Frontal cortex (tissue), 3 donors: ENCODE measurements at regions not wholly inside any gene's neighbourhood (a gene's known extent, or its start where the extent isn't known, plus 50 kb on each side); places are given as distances from the start of the nearest gene placed in this dataset.

Source experiments
- DNase-seq, 2 donors: peaks; one replicate each; pipeline ENCODE4 v3.0.0; 2012; ENCODE audit warnings: low spot score in 2 of 2
- FAIRE-seq: peaks from 2 replicates; lab custom pipeline; 2012; peaks lifted over from hg19 to GRCh38; lab: Jason Lieb, UNC
- donor health status: control.
- donor health status: control.
- donor health status: control.

DNA sequence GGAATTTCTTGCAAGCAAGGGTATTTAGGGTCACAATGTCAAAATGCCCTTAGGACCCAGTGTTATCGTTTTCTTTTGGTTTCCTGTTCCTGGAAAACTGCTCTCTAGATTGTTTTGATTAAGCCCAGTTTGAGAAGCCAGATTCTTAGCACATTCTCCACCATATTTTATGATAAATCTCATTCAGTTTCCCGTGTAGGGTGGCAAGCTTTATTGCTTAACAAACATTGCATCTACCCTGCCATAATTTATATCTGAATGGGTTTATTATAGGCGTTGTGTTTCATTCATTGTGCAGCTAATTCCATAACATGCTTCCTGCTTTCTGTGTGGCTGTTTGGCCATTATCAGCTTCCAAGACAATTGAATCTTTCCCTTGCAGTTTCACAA, 389.1 kb upstream of the DYNLRB2 start:
- no peak for DNase-seq

DNA sequence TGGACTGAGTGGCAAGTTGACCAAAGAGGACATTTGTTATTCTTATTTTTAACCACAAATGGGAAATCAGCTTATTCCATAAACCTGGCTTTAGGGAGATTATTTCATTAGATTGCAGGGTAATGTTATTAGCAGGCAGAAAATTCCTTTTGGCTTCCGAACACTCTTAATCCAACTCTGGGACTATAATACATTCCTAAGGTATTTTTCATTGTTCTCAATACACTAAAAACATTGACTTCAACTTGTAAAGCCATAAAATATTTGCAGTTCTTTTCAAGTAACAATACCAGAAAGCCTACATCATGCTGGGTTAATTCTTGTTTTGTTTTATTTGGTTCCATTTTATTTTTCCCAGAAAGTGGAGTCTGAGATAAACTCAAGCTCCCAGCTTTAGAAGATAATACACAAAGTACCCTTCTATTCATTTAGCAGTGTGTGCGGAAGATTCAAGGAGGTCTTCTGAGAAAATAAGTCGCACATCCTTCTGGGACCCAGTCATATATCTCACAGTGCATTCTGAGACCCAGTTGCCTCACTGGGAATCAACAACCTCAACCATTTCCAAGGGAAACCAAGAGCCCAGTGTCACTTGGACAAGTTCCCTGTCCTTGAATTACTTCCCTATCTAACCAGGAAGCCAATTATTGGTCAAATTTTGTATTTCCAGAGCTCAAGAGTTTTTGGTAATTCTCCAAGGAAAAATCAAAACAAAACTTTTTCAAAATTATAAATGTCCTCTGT, 389.6 kb upstream of the DYNLRB2 start:
- no peak for DNase-seq
- no peak for FAIRE-seq

More for the DNA sequence above, 389.1 kb upstream of the DYNLRB2 start:
- FAIRE-seq, result no peak

DNA sequence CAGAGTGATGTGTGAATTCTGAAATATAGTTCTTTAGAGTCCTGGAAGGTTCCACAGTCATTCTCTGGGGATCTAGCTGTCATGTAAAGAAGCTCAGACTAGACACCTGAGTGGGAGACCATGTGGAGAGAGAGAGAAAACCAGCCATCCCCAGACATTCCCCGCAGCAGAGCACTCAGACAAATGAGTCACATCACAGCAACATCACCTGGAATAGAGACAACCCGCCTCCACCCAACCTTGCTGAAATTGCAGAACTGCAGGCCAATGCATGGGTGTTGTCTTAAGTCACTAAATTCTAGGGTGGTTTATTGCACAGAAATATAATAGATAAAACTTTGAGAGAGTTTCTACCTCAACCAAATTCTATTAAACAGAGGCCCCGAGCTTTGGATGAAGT, 392.0 kb upstream of the DYNLRB2 start:
- DNase-seq (no peak), FAIRE-seq (no peak)

DNA sequence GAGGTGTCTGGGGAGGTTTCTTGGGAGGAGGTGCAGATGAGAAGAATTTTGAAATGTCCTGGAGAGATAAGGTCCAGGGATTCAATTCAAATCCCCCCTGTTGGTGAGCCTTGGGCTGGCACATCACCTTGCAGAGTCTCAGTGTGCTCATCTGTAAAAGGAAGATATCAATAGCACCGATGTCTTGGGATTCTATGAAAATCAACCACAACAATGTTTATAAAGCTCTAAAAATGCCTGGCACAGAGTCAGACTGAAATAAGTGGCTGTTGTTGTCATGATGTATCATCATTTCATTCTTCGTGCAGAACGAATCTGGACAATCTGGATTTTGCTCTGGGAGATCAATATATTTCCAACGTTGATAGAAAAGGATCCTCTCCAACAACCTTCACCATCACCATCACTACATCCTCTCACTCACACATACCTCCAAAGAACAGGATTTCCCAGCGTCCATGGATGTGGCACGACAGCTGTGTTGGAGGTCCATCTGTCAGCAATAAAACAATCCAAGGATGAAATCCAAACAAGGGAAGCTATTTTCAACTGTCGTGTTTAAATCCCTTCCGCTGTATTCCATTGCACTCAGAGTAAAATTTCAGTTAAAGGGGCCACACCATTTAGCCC, 393.7 kb upstream of the DYNLRB2 start:
- DNase-seq (no peak), FAIRE-seq (no peak)

DNA sequence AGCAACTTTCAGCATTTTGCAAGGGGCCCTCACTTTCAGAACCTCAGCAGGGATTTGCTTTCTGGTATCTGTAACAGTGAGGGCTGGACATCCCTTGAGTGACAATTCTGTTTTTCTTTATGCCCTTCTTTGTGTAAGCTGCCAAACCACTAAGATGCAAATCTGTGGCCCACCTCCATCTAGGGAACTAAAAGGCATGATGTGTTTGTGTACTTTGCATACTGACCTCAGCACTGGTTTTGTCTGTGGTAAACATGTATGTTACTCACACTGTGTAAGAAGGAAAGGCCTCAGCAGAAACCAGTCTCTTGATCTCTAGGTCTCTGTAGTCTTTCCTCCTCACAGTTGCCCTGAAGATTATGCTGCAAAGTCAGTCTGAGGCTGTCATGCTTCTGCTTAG, 396.6 kb upstream of the DYNLRB2 start:
- DNase-seq (no peak), FAIRE-seq (no peak)

DNA sequence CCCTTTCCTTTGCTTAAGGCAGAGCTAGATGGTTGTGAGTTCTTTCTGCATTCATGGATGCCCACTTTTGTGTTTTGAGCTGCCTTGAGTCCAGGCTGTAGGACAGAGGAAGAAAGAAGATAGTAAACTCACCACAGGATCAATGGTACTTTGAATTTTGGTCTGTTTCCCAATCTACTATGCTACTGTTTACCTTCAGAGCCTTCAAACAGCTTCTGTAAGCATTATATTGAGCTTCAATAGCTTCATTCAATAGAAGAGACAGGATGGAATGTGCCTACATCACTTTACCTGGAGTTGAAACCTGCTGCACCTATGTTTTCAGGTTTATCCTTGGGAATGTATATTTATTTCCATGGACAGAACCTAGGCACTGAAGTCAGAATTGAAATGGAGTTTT, 397.9 kb upstream of the DYNLRB2 start:
- DNase-seq, result no peak
- FAIRE-seq, result no peak

DNA sequence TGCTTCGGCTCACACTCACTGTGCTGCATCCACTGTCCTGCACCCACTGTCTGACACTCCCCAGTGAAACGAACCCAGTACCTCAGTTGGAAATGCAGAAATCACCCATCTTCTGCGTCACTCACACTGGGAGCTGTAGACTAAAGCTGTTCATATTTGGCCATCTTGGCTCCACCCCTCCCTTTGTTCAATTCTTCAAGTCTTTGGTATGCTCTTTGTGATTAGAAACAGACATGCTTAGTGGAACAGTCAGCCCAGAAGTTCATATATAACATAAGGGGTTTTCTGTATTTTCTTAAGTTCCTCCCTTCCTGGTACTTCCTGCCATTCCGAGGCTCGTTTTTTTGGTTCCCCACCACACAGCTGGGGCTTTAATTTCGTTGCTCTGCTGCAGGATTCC, 398.5 kb upstream of the DYNLRB2 start:
- FAIRE-seq, result no peak
- DNase-seq, result no peak

DNA sequence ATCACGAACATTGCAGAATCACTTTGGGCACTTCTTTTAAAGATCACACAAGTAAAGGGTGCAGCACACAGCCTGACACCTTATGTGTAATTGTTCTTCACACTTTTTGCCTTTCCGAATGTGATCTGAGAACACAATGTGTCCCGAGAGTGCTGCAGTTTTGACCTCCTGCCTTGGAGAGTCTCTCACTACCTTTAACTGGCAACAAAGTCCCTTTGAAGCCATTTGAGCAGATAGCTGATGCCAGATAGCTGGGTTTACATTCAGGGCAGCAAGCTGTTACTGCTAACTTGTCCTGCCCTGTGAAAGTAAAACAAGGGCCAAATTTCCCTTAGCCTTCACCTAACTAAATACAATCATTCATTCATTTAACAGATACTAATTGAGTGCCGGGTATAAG, 411.0 kb upstream of the DYNLRB2 start:
- no peak for FAIRE-seq

DNA sequence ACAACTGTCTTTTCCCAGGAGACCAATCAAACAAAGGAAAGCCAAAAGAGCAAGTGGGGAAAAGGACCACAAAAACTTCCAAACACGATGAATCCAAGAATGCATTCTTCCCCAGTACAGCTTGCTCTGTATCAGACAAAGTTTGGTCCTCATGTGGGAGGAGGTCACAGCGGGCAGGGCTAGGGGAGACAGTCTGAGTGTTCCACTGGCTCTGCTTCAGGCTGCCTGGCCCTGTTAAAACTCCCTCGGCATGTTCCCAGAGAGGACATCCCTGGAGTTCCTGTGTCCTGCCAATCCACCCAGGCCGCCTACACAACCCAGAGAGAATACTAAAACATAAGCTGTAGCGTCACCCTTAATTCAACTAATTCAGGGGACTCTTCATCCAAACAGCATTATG, 415.1 kb upstream of the DYNLRB2 start:
- FAIRE-seq, result no peak
- no peak for DNase-seq

More for the DNA sequence above, 411.0 kb upstream of the DYNLRB2 start:
- DNase-seq, result no peak

DNA sequence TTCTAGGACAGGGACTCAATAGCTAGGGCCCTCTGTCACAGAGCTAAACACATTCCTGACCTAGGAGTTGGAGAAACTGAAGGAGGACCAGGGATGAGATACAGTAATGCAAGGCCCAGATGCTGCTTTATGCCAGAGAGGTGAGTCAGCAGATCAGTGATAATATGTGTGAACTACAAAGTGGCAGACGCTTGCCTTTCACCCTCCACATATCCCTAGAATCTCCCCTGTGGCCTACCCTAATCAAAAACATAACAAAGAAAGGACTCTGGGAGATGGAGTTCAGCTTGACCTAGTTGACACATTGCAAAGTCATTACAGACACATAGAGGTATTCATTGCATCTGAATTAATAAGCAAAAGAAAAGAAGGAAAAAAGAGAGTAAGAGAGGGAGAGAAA, 417.6 kb upstream of the DYNLRB2 start:
- no peak for FAIRE-seq
- DNase-seq, result no peak

DNA sequence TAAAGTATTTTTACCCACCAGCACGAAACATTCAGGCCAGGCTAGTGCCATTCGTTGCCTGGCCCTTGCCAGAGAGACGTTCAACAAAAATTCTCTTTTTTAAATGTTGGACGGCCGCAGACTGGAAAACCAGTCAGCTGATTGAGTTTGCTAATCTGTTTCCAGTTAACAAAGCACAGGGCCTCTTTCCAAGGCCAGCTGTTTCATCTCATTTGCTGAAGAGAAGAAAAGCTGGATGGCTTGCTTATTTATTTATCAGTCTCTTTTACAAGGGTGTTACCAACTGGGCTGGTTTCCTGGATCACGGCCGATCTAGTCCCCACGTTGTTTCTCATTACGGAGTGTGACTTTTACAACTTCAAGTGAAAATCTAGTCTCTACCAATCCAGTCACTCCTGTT, 418.7 kb upstream of the DYNLRB2 start:
- FAIRE-seq (no peak), DNase-seq (no peak)

DNA sequence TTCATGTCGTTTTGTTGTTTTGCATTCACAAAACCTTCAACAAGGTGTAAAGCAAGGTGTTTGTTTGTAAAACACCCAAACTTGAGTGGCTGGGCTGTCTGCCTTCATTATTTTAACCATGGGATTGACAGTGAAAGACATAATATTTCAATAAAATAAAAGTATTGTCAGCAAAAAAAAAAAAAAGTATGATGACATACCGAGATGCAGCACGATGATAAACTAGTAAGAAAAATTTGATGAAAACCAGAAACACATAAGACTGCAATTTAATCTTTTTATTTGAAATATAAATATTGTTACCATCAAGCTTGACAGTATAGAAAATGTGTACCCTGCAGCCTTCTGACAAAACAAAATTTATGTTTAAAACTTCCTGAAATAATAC, 419.3 kb upstream of the DYNLRB2 start:
- no peak for DNase-seq
- FAIRE-seq, result no peak

DNA sequence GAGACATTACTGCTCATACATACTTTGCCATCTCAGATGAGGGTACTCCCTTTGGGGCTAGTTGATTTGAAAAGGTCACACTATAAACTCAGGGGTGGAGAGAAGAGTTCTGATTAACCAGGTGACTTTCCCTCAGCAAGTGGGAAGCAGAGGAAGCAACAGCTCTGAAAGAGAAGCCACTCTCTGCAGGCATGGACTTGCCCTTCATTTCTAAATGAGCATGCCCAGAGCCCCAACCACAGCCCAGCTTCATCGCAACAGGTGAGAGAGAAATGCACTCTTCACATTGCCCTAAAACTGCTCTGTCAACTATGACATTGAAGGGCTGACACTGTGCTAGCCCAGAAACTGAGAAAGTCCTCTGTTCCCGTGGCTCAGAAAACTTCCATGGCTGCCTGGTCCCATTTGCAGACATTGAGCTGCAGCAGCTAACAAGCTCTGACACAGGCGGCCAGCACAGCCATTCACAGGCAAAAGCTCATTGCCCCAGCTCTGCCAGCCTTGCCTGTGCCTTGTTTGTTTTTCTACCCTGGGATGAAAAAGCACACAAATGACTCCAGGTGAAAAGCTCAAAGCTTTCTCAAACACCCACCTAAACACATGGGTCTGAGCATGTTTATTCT, 419.8 kb upstream of the DYNLRB2 start:
- DNase-seq (no peak), FAIRE-seq (no peak)

DNA sequence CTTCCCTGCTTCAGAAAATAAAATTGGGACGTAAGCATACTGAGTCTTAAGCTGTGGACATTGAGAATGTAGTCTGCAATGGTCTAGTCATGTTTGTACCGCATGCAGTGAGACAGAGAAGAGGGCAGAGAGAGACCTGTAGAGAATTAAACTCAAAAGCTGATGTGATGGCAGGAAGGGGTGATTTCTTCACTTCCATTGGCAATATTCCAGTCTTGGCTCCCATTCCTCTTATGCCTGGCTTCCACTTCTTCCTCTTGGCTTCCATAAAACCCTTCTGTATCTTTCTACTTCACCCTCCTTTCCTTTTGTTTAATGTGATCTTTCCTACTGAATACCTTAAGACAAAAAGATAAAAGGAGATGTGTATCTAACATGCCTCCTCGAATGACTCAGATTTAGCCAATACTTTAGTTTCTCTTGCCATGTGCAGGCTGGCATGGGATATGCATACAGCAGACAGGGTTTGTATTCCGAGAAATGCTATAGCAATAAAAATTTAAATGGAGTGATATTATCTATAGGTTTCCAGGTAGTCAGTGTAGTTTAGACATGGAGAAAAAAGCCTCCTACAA, 423.1 kb upstream of the DYNLRB2 start:
- DNase-seq (no peak), FAIRE-seq (no peak)

DNA sequence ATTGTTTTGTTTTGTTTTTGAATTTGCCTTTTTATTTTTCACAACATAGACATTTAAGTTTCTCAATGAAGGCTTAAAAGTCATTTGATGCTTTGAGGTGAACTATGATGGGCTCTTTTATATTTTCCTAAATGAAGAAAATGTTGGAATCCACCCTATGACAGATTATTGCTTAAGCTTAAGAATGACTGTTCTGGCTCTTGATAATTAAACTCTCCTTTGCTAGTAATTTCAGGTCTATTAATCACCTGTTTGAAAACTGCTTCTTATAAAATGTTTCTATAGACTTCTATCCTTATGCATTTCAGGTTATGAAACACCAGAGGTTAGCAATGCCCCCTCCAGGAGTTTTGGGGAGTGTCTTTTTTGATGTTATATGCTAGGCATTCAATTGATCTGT, 424.1 kb upstream of the DYNLRB2 start:
- no peak for FAIRE-seq
- DNase-seq, result no peak

DNA sequence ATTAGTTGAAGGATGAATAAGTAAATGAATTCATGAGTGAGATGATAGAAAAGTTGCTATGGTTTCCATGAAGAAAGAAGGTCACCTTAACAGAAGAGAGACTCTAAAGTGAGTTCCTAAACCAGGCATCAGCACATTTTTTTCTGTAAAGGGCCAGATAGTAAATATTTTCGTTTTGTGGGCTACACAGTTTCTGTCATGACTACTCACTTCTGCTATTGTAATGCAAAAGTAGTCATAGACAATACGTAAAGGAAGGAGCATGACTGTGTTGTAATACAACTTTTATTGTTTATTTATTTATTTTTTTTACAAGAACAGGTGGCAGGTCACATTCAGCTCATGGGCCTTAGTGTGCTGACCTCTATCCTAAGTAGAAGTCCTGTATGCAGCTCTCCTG, 426.1 kb upstream of the DYNLRB2 start:
- FAIRE-seq, result no peak

DNA sequence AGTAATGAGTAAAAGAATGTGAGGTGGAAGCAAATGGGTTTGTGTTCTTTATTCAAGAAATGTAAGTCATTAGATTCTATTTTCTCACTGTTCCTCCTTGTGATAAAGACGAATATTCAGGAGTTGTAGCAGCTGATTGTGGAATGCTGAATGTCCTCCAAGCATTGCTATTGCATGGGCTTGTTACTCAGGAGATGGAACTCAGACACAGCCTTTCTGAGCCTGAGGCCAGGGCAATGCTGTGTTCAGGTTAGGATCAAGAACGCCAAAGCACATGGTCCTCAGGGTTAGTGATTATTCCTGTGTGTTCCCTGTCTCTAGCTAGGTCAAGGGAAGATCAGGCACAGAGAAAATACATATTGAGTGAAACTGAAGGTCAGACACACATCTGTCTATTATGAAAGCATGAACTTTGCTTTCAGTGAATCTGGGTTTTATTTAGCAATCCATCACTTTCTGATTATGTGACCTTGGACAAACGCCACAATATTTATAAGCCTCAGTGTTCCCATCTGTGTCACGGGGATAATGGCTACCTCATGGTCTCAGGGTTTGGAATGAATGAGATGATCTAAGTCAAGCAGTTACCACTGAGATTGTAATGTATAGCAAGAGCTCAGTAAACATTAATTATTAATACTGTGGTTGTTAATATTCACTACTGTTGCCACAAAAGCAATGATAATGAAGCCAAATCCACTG, 426.8 kb upstream of the DYNLRB2 start:
- FAIRE-seq, result no peak
- DNase-seq, result no peak

More for the DNA sequence above, 426.1 kb upstream of the DYNLRB2 start:
- no peak for DNase-seq

DNA sequence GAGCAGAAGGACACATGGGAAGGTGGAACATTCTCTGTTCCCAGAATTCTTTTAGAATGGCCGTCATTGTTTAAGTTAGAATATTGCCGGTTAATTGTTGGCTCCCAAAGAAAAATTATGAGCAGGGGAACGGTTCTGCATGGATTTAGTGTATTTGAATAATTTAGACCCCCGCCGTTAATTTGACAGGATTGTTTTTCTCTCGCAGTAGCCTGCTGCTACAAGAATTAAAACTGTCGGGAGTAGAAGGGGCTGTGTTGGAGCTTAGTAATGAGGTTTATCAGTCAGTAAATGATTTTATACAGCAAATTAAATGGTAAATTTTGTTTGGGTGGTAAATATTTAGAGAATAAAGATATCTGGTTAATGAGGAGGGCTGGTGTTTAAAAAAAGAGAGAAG, 431.2 kb upstream of the DYNLRB2 start:
- no peak for DNase-seq
- no peak for FAIRE-seq

DNA sequence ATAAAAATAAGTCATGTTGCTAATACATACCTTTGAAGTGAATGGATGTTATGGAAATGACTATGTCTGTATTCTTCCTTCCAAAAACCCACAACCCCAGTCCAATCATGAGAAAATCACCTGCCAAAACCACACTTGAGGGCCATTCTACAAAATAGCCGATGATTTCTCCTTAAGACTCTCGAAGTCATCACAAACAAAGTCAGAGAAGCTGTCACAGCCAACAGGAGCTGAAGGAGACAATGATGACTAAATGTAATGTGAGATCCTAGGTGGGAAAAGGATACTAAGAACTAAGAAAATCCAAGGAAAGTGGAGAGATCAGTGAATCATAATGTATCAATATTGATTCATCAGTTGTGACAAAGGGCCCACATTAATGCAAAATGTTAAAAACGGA, 432.9 kb upstream of the DYNLRB2 start:
- no peak for FAIRE-seq
- no peak for DNase-seq

DNA sequence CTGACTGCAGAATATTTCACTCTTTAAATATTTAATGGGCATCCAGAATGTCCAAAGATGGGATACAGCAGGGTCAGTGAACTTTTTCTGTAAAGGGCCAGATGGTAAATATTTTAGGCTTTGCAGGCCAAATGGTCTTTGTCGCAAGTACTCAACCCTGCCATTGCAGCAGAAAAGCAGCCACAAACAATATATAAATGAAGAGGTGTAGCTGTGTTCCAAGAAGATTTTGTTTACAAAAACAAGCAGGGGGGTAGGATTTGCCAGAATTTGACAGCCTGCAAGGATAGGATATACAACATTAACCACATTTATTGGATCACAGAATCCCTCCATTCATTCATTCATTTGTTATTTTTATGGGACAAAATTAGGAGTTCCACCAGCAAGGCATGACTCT, 435.0 kb upstream of the DYNLRB2 start:
- FAIRE-seq (no peak), DNase-seq (no peak)

DNA sequence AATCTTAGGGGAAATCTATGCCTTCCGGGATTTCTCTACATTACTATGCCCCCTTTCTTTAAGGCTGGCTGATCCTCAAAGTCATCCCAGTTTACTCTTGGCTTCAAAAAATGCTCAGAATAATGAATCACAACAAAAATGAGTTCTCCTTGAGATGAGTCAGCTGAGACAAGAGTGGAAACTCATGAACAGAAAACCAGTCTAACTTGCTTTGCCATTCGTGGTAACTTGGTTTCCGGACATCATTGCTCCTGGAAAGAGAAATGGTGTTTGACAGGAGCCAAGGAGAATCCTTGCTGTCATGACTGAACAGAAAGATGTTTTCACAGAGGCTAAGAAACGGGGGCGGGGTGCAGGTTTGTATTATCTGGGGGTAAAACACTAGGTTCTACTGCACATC, 435.6 kb upstream of the DYNLRB2 start:
- FAIRE-seq, result no peak
- no peak for DNase-seq
